ENCODE measurements at regions not wholly inside any gene's neighbourhood (a gene's known extent, or its start where the extent isn't known, plus 50 kb on each side); places are given as distances from the start of the nearest gene placed in this dataset.

GRCh38 chr16:76176153-76176552 is 101.0 kb upstream of the CNTNAP4 start:
- DNase-seq (ENCODE audit: low read depth, low spot score), result no peak

- no peak for DNase-seq (ENCODE audit: low read depth, low spot score)
Measured at GRCh38 chr16:76176616-76177015, 100.6 kb upstream of the CNTNAP4 start.

- no peak for DNase-seq (ENCODE audit: low read depth, low spot score)
Measured at GRCh38 chr16:76182041-76182635, 95.1 kb upstream of the CNTNAP4 start.

GRCh38 chr16:76183647-76184046 is 93.6 kb upstream of the CNTNAP4 start:
- DNase-seq (ENCODE audit: low read depth, low spot score), result no peak

GRCh38 chr16:76190057-76190456 is 87.1 kb upstream of the CNTNAP4 start:
- no peak for DNase-seq (ENCODE audit: low read depth, low spot score)

GRCh38 chr16:76190480-76190879 is 86.7 kb upstream of the CNTNAP4 start:
- no peak for DNase-seq (ENCODE audit: low read depth, low spot score)

- DNase-seq (ENCODE audit: low read depth, low spot score), result no peak
Measured at GRCh38 chr16:76193906-76194615, 83.1 kb upstream of the CNTNAP4 start.

GRCh38 chr16:76194616-76195015 is 82.6 kb upstream of the CNTNAP4 start:
- no peak for DNase-seq (ENCODE audit: low read depth, low spot score)

- DNase-seq (ENCODE audit: low read depth, low spot score), result no peak
Measured at GRCh38 chr16:76195056-76195455, 82.1 kb upstream of the CNTNAP4 start.

GRCh38 chr16:76195648-76196047 is 81.6 kb upstream of the CNTNAP4 start:
- no peak for DNase-seq (ENCODE audit: low read depth, low spot score)

- no peak for DNase-seq (ENCODE audit: low read depth, low spot score)
Measured at GRCh38 chr16:76197900-76198299, 79.3 kb upstream of the CNTNAP4 start.

GRCh38 chr16:76199681-76200220 is 77.5 kb upstream of the CNTNAP4 start:
- no peak for DNase-seq (ENCODE audit: low read depth, low spot score)

GRCh38 chr16:76201385-76201784 is 75.8 kb upstream of the CNTNAP4 start:
- no peak for DNase-seq (ENCODE audit: low read depth, low spot score)

- no peak for DNase-seq (ENCODE audit: low read depth, low spot score)
Measured at GRCh38 chr16:76204249-76204648, 73.0 kb upstream of the CNTNAP4 start.

GRCh38 chr16:76207270-76207669 is 69.9 kb upstream of the CNTNAP4 start:
- no peak for DNase-seq (ENCODE audit: low read depth, low spot score)

- no peak for DNase-seq (ENCODE audit: low read depth, low spot score)
Measured at GRCh38 chr16:76210157-76210556, 67.0 kb upstream of the CNTNAP4 start.

GRCh38 chr16:76213860-76214259 is 63.3 kb upstream of the CNTNAP4 start:
- DNase-seq (ENCODE audit: low read depth, low spot score), result no peak

- DNase-seq (ENCODE audit: low read depth, low spot score), result no peak
Measured at GRCh38 chr16:76214856-76215255, 62.3 kb upstream of the CNTNAP4 start.

- no peak for DNase-seq (ENCODE audit: low read depth, low spot score)
Measured at GRCh38 chr16:76222087-76222486, 55.1 kb upstream of the CNTNAP4 start.

GRCh38 chr16:76222853-76223252 is 54.3 kb upstream of the CNTNAP4 start:
- no peak for DNase-seq (ENCODE audit: low read depth, low spot score)

- DNase-seq (ENCODE audit: low read depth, low spot score), result no peak
Measured at GRCh38 chr16:76226011-76226410, 51.2 kb upstream of the CNTNAP4 start.

- no peak for DNase-seq (ENCODE audit: low read depth, low spot score)
Measured at GRCh38 chr16:76226481-76226880, 50.7 kb upstream of the CNTNAP4 start.
